ENCODE measurements at regions not wholly inside any gene's neighbourhood (a gene's known extent, or its start where the extent isn't known, plus 50 kb on each side); places are given as distances from the start of the nearest gene placed in this dataset.
A peak's percentile ranks its signal among the peaks of the same experiment; 100 is the strongest.

- DNase-seq: no peak
- Histone ChIP-seq H3K4me1 (no peaks in the 10 kb centered on the region), H3K36me3 (no peaks in the 10 kb centered on the region), H3K9me3 (no peaks in the 10 kb centered on the region), H3K27ac (no peak overlapping the region), H3K4me3 (no peak overlapping the region), H3K27me3 (peaks cover 0 to 14% (median 0%) of the 10 kb centered on the region in 4 donors)
- WGBS, 2 donors: 57 to 60% methylated on average over 1 of the region's 1 CpG
- intact Hi-C loops (cut with DNase I): no loop called here
- TF ChIP-seq CTCF (IDR thresholded peaks at IDR 0.05) (no peak), POLR2A (IDR thresholded peaks at IDR 0.05) (no peak)
Measured at GRCh38 chr7:142608630-142609428, 140.4 kb upstream of the PRSS1 start.

GRCh38 chr7:142607351-142607750, 141.9 kb upstream of the PRSS1 start:
- no peaks in the 10 kb centered on the region for H3K36me3 ChIP-seq
- H3K27ac ChIP-seq: no peak overlapping the region
- peaks cover 0 to 11% (median 0%) of the 10 kb centered on the region in 4 donors for H3K27me3 ChIP-seq
- intact Hi-C loops (cut with DNase I): no loop called here
- H3K4me1 ChIP-seq: no peaks in the 10 kb centered on the region
- H3K4me3 ChIP-seq: no peak overlapping the region
- H3K9me3 ChIP-seq: no peaks in the 10 kb centered on the region
- DNase-seq: no peak
- 38 to 44% methylated on average over 3 of the region's 3 CpGs for WGBS, 2 donors
- TF ChIP-seq POLR2A (IDR thresholded peaks at IDR 0.05) (no peak), CTCF (IDR thresholded peaks at IDR 0.05) (no peak)

GRCh38 chr7:142606081-142606480, 143.2 kb upstream of the PRSS1 start:
- TF ChIP-seq CTCF (IDR thresholded peaks at IDR 0.05) (no peak), POLR2A (IDR thresholded peaks at IDR 0.05) (no peak)
- no peaks in the 10 kb centered on the region for H3K9me3 ChIP-seq
- H3K4me3 ChIP-seq: no peak overlapping the region
- intact Hi-C loops (cut with DNase I): no loop called here
- H3K4me1 ChIP-seq: no peaks in the 10 kb centered on the region
- 71 to 81% methylated on average over 5 of the region's 5 CpGs for WGBS, 2 donors
- DNase-seq: no peak
- peaks cover 0 to 6% (median 0%) of the 10 kb centered on the region in 4 donors for H3K27me3 ChIP-seq
- no peak overlapping the region for H3K27ac ChIP-seq
- no peaks in the 10 kb centered on the region for H3K36me3 ChIP-seq

- Histone ChIP-seq H3K9me3 (no peaks in the 10 kb centered on the region), H3K27ac (no peak overlapping the region), H3K4me3 (no peak overlapping the region), H3K27me3 (peaks cover 0 to 6% (median 0%) of the 10 kb centered on the region in 4 donors), H3K4me1 (no peaks in the 10 kb centered on the region), H3K36me3 (no peaks in the 10 kb centered on the region)
- intact Hi-C loops (cut with DNase I): no loop called here
- DNase-seq: no peak
- 82 to 88% methylated on average over 3 of the region's 3 CpGs for WGBS, 2 donors
- TF ChIP-seq POLR2A (IDR thresholded peaks at IDR 0.05) (no peak), CTCF (IDR thresholded peaks at IDR 0.05) (no peak)
Measured at GRCh38 chr7:142604671-142605070, 144.6 kb upstream of the PRSS1 start.

- Histone ChIP-seq H3K27me3 (peaks cover 0 to 11% (median 0%) of the 10 kb centered on the region in 4 donors), H3K36me3 (no peaks in the 10 kb centered on the region), H3K27ac (no peak overlapping the region), H3K4me3 (no peak overlapping the region), H3K4me1 (no peaks in the 10 kb centered on the region), H3K9me3 (no peaks in the 10 kb centered on the region)
- intact Hi-C loops (cut with DNase I): no loop called here
- peak in 5 of 6 experiments; percentile 54 to 74 (median 67) for TF ChIP-seq CTCF (IDR thresholded peaks at IDR 0.05)
- no peak for TF ChIP-seq POLR2A (IDR thresholded peaks at IDR 0.05)
- whole genome bisulfite sequencing, 2 donors: 15 to 16% methylated on average over 9 of the region's 9 CpGs
- no peak for DNase-seq
Measured at GRCh38 chr7:142603870-142604448, 145.3 kb upstream of the PRSS1 start.
